Hepatocyte (in vitro differentiated cells): ENCODE measurements at regions not wholly inside any gene's neighbourhood (a gene's known extent, or its start where the extent isn't known, plus 50 kb on each side); places are given as distances from the start of the nearest gene placed in this dataset.

ENCODE experiments used
- DNase-seq: peaks from one replicate; pipeline ENCODE4 v3.0.0-alpha.2; 2016; ENCODE audit warnings: low spot score
- H2AFZ ChIP-seq: fragments of 200-600 bp; sonication (generic); 2 replicates; pipeline ENCODE4 v1.6.0; 2016; ENCODE audit warnings: antibody characterized with exemption, mild to moderate bottlenecking
- H3K27ac ChIP-seq: fragments of 200-600 bp; sonication (generic); 2 replicates; pipeline ENCODE4 v1.5.1; 2016; ENCODE audit warnings: mild to moderate bottlenecking
- H3K27me3 ChIP-seq: fragments of 200-600 bp; sonication (generic); 2 replicates; pipeline ENCODE4 v1.6.1; 2016
- H3K36me3 ChIP-seq: fragments of 200-600 bp; sonication (generic); replicated peaks from 2 replicates; pipeline ENCODE4 v1.5.1; 2016; ENCODE audit warnings: low read depth; ENCODE audit not compliant: insufficient read depth
- H3K4me1 ChIP-seq: fragments of 200-600 bp; sonication (generic); 2 replicates; pipeline ENCODE4 v1.5.1; 2016; ENCODE audit warnings: mild to moderate bottlenecking, moderate library complexity; ENCODE audit not compliant: insufficient read depth
- H3K4me2 ChIP-seq: fragments of 200-600 bp; sonication (generic); 2 replicates; pipeline ENCODE4 v1.6.0; 2016
- H3K4me3 ChIP-seq: fragments of 200-600 bp; sonication (generic); 2 replicates; pipeline ENCODE4 v1.5.1; 2016; ENCODE audit warnings: mild to moderate bottlenecking
- H3K79me2 ChIP-seq: fragments of 200-600 bp; sonication (generic); 2 replicates; pipeline ENCODE4 v1.6.0; 2017; ENCODE audit warnings: mild to moderate bottlenecking
- H3K9me2 ChIP-seq: fragments of 200-600 bp; sonication (generic); replicated peaks from 2 replicates; pipeline ENCODE4 v1.6.0; 2017; ENCODE audit warnings: mild to moderate bottlenecking; ENCODE audit not compliant: insufficient read depth
- H3K9me3 ChIP-seq: fragments of 200-600 bp; sonication (generic); 2 replicates; pipeline ENCODE4 v1.5.1; 2016; ENCODE audit warnings: low read depth, mild to moderate bottlenecking
- H4K20me1 ChIP-seq: fragments of 200-600 bp; sonication (generic); 2 replicates; pipeline ENCODE4 v1.6.0; 2016; ENCODE audit warnings: mild to moderate bottlenecking; ENCODE audit not compliant: insufficient read depth, poor library complexity, severe bottlenecking
- CTCF ChIP-seq: fragments of 200-600 bp; sonication (generic); IDR thresholded peaks from 2 replicates; pipeline ENCODE4 v1.5.1; 2016; ENCODE audit warnings: antibody characterized with exemption, mild to moderate bottlenecking; ENCODE audit not compliant: poor library complexity
- EZH2 ChIP-seq: fragments of 200-600 bp; sonication (generic); IDR thresholded peaks from 2 replicates; pipeline ENCODE4 v1.6.1; 2016; ENCODE audit warnings: antibody characterized with exemption, mild to moderate bottlenecking, borderline replicate concordance
- EZH2phosphoT487 ChIP-seq: fragments of 200-600 bp; sonication (generic); IDR thresholded peaks from one replicate; pipeline ENCODE4 v1.6.1; 2018; ENCODE audit warnings: antibody characterized with exemption, mild to moderate bottlenecking, low read depth, moderate library complexity; ENCODE audit not compliant: unreplicated experiment, severe bottlenecking
- WGBS: methylation state at CpG from one replicate; pipeline ENCODE4 v1.1.6; 2016; ENCODE audit warnings: low lambda C conversion rate; ENCODE audit errors: missing lambda C conversion rate; 5-methylcytosine and 5-hydroxymethylcytosine counted together

- 87% methylated on average over 1 of the region's 1 CpG for WGBS
- H3K9me3 ChIP-seq = no peaks in the 10 kb centered on the region
- H3K27ac ChIP-seq = peak overlapping the region; percentile 82
- H3K4me1 ChIP-seq = peaks cover 24% of the 10 kb centered on the region
- no peak overlapping the region for H3K4me2 ChIP-seq
- no peaks in the 10 kb centered on the region for H4K20me1 ChIP-seq
- H2AFZ ChIP-seq = no peak overlapping the region
- TF ChIP-seq EZH2phosphoT487 (no peak), CTCF (no peak), EZH2 (no peak)
- H3K27me3 ChIP-seq = no peaks in the 10 kb centered on the region
- no peaks in the 10 kb centered on the region for H3K79me2 ChIP-seq
- no peak for DNase-seq
- H3K4me3 ChIP-seq = no peak overlapping the region
- H3K9me2 ChIP-seq = no peaks in the 10 kb centered on the region
- no peaks in the 10 kb centered on the region for H3K36me3 ChIP-seq
Observed at GRCh38 chr5:82593481-82593880, 315.3 kb upstream of the RPS23 start.

- H3K9me3 ChIP-seq = no peaks in the 10 kb centered on the region
- H3K9me2 ChIP-seq = no peaks in the 10 kb centered on the region
- no peak overlapping the region for H3K27ac ChIP-seq
- H3K79me2 ChIP-seq = no peaks in the 10 kb centered on the region
- H4K20me1 ChIP-seq = no peaks in the 10 kb centered on the region
- TF ChIP-seq EZH2 = no peak
- TF ChIP-seq CTCF = no peak
- no peak for TF ChIP-seq EZH2phosphoT487
- H3K4me1 ChIP-seq = peaks cover 38% of the 10 kb centered on the region
- DNase-seq = no peak
- H3K4me3 ChIP-seq = no peak overlapping the region
- no peaks in the 10 kb centered on the region for H3K27me3 ChIP-seq
- no peak overlapping the region for H3K4me2 ChIP-seq
- no peaks in the 10 kb centered on the region for H3K36me3 ChIP-seq
- no peak overlapping the region for H2AFZ ChIP-seq
Observed at GRCh38 chr5:82591021-82591515, 312.9 kb upstream of the RPS23 start.

GRCh38 chr5:82590112-82590511 is 312.0 kb upstream of the RPS23 start:
- Histone ChIP-seq H3K36me3 (no peaks in the 10 kb centered on the region), H3K9me3 (no peaks in the 10 kb centered on the region), H2AFZ (no peak overlapping the region), H3K4me1 (peaks cover 38% of the 10 kb centered on the region), H3K79me2 (no peaks in the 10 kb centered on the region), H3K27me3 (no peaks in the 10 kb centered on the region), H3K4me2 (no peak overlapping the region), H3K4me3 (no peak overlapping the region), H3K9me2 (no peaks in the 10 kb centered on the region), H3K27ac (no peak overlapping the region), H4K20me1 (no peaks in the 10 kb centered on the region)
- no peak for DNase-seq
- 89% methylated on average over 1 of the region's 1 CpG for WGBS
- TF ChIP-seq EZH2 (no peak), CTCF (no peak), EZH2phosphoT487 (no peak)
